Endothelial cell (in vitro differentiated cells): ENCODE measurements at regions not wholly inside any gene's neighbourhood (a gene's known extent, or its start where the extent isn't known, plus 50 kb on each side); places are given as distances from the start of the nearest gene placed in this dataset.

ENCODE experiments used
- DNase-seq: peaks from one replicate; pipeline ENCODE4 v3.0.0; 2021; ENCODE audit warnings: low spot score
- H3K27ac Mint-ChIP-seq: one replicate; pipeline ENCODE4 v1.8.0; 2021; ENCODE audit warnings: mixed read lengths, inconsistent platforms; ENCODE audit not compliant: unreplicated experiment
- H3K27me3 Mint-ChIP-seq: one replicate; pipeline ENCODE4 v1.8.0; 2021; ENCODE audit warnings: mild to moderate bottlenecking, moderate library complexity, mixed read lengths, inconsistent platforms; ENCODE audit not compliant: unreplicated experiment
- H3K36me3 Mint-ChIP-seq: one replicate; pipeline ENCODE4 v1.8.0; 2021; ENCODE audit warnings: mild to moderate bottlenecking, low read depth, mixed read lengths, inconsistent platforms; ENCODE audit not compliant: unreplicated experiment
- H3K4me1 Mint-ChIP-seq: one replicate; pipeline ENCODE4 v1.8.0; 2021; ENCODE audit warnings: mild to moderate bottlenecking, mixed read lengths, inconsistent platforms; ENCODE audit not compliant: unreplicated experiment
- H3K4me3 Mint-ChIP-seq: one replicate; pipeline ENCODE4 v1.8.0; 2021; ENCODE audit warnings: mild to moderate bottlenecking, mixed read lengths, inconsistent platforms; ENCODE audit not compliant: unreplicated experiment
- H3K9me3 Mint-ChIP-seq: one replicate; pipeline ENCODE4 v1.8.0; 2021; ENCODE audit warnings: mixed read lengths, inconsistent platforms; ENCODE audit not compliant: unreplicated experiment
- TF ChIP-seq, protein P1 (sequence below): fragments of 200-600 bp; sonication (generic); IDR thresholded peaks from one replicate; pipeline ENCODE4 v1.5.0; 2021; ENCODE audit warnings: antibody characterized with exemption; ENCODE audit not compliant: unreplicated experiment

DNA sequence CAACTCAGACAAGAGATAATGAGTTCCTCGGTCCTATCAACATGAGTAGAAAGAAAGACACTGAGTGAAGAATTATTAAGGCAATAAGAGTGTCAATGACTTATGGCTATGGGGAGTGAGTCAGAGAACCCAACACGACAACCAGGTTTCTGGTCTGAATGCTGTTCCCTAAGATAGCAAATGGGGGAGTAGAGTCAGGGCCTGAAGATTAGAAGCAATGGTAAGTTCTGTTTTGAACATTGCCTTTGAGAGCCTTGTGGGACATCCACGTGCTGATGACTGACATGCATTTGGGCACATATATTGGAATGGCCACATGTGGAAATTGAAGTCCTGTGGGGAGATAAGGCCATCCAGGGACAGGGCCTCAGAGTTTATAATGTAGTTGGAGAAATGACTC is 254.4 kb upstream of the TCF21 start:
- TF ChIP-seq, protein P1, sequence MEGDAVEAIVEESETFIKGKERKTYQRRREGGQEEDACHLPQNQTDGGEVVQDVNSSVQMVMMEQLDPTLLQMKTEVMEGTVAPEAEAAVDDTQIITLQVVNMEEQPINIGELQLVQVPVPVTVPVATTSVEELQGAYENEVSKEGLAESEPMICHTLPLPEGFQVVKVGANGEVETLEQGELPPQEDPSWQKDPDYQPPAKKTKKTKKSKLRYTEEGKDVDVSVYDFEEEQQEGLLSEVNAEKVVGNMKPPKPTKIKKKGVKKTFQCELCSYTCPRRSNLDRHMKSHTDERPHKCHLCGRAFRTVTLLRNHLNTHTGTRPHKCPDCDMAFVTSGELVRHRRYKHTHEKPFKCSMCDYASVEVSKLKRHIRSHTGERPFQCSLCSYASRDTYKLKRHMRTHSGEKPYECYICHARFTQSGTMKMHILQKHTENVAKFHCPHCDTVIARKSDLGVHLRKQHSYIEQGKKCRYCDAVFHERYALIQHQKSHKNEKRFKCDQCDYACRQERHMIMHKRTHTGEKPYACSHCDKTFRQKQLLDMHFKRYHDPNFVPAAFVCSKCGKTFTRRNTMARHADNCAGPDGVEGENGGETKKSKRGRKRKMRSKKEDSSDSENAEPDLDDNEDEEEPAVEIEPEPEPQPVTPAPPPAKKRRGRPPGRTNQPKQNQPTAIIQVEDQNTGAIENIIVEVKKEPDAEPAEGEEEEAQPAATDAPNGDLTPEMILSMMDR: no peak
- H3K4me3 Mint-ChIP-seq: no peak overlapping the region
- no peak overlapping the region for H3K27ac Mint-ChIP-seq
- H3K9me3 Mint-ChIP-seq: no peaks in the 10 kb centered on the region
- DNase-seq: no peak
- H3K36me3 Mint-ChIP-seq: no peaks in the 10 kb centered on the region
- H3K27me3 Mint-ChIP-seq: no peaks in the 10 kb centered on the region
- no peaks in the 10 kb centered on the region for H3K4me1 Mint-ChIP-seq

DNA sequence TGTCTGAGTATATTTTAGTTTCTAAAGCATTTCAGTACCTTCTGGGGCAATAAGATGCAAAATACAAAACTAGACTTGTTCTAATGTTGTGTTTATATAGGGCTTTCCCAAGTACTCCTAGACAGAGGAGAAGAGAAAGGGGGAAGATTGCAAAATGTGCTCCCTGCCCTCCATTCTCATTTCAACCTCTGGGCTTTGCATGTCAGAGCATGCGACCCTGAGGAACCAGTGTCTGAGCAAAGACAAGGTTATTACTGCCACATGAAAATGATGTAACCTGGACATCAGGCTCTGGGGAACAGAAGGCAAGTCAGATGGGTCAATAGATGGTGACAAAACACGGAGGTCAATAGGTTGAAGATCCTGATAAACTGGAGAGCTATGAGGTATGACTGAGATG is 253.5 kb upstream of the TCF21 start:
- H3K4me3 Mint-ChIP-seq: no peak overlapping the region
- TF ChIP-seq, protein P1: no peak
- no peaks in the 10 kb centered on the region for H3K27me3 Mint-ChIP-seq
- H3K27ac Mint-ChIP-seq: no peak overlapping the region
- H3K9me3 Mint-ChIP-seq: no peaks in the 10 kb centered on the region
- no peaks in the 10 kb centered on the region for H3K4me1 Mint-ChIP-seq
- no peak for DNase-seq
- H3K36me3 Mint-ChIP-seq: no peaks in the 10 kb centered on the region

DNA sequence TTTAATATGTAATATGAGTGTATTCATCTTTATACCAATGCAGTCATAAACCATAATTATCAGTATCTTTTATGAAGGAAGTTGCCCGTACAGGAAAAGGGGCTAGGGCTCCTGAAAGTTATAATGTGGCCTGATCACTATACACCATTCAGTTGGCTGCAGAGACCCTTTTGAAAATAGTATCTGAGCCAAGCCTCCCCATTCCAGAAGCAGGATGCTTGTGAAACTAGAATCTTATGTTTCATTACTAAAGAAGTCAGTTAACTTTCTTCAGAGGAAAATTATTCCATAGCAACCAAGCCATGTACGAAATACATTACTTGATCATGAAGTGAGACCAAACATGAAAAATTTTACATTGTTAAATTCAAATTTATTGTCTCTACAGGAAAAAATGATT is 251.5 kb upstream of the TCF21 start:
- no peaks in the 10 kb centered on the region for H3K27me3 Mint-ChIP-seq
- H3K27ac Mint-ChIP-seq: no peak overlapping the region
- DNase-seq: no peak
- TF ChIP-seq, protein P1: no peak
- no peaks in the 10 kb centered on the region for H3K4me1 Mint-ChIP-seq
- H3K4me3 Mint-ChIP-seq: no peak overlapping the region
- no peaks in the 10 kb centered on the region for H3K9me3 Mint-ChIP-seq
- no peaks in the 10 kb centered on the region for H3K36me3 Mint-ChIP-seq

DNA sequence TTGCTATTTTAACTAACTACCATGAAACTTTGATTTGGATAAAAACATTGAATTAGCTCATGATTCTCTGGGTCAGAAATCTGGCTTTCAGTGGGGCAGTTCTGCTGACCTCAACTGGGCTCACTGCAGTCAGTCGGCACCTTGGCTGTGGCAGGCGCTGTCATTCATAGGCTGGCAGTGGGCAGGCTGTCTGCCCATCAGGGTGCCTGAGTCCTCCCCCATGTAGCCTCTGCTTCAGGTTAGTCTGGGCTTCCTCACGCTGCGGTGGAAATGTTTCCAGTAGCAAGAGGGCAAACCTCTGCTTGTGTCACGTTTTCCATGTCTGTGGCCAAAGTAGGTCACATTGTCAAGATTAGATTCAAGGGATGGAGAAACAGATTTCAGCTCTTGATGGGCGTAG is 251.0 kb upstream of the TCF21 start:
- Mint-ChIP-seq H3K4me3 (no peak overlapping the region), H3K27ac (no peak overlapping the region), H3K27me3 (no peaks in the 10 kb centered on the region), H3K4me1 (no peaks in the 10 kb centered on the region), H3K36me3 (no peaks in the 10 kb centered on the region), H3K9me3 (no peaks in the 10 kb centered on the region)
- DNase-seq: no peak
- TF ChIP-seq, protein P1: no peak

DNA sequence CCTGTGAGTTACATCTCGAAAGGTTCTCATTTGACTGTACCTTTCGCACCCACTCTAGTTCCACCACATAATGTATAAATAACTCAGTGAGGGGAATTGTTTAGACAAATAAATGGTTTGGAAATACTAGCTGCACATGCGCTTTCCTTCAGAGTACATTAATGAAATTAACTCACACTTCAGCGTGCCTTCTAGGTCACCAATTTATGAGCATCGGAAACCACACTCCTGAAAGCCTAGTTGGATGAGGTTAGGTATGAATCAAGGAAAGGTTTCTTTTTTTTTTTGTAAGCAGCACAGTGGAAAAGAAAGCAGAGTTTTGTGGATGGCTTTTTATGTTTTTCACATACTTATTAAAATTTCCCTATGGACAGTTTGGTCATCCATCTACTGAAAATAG is 247.8 kb upstream of the TCF21 start:
- Mint-ChIP-seq H3K4me3 (no peak overlapping the region), H3K4me1 (no peaks in the 10 kb centered on the region), H3K27ac (no peak overlapping the region), H3K27me3 (no peaks in the 10 kb centered on the region), H3K36me3 (no peaks in the 10 kb centered on the region), H3K9me3 (no peaks in the 10 kb centered on the region)
- TF ChIP-seq, protein P1: no peak
- DNase-seq: no peak
